Stimulated activated CD4-positive, alpha-beta T cell treated with anti-CD3 and anti-CD28 coated beads, Interleukin-12 subunit alpha, Interleukin-12 subunit beta, amount 100 ng/mL, for 24 hours (primary cell): ENCODE measurements at regions not wholly inside any gene's neighbourhood (a gene's known extent, or its start where the extent isn't known, plus 50 kb on each side); places are given as distances from the start of the nearest gene placed in this dataset.
"Not testable (repeated sequence)": the region's sequence is repeated elsewhere in the genome, so short reads cannot be mapped to it uniquely, and the experiment has no call there.

Experiments
- DNase-seq, 2 experiments: peaks; one replicate each; pipeline ENCODE4 v3.0.0-alpha.2; 2020; ENCODE audit warnings: low read depth in 2 of 2

DNA sequence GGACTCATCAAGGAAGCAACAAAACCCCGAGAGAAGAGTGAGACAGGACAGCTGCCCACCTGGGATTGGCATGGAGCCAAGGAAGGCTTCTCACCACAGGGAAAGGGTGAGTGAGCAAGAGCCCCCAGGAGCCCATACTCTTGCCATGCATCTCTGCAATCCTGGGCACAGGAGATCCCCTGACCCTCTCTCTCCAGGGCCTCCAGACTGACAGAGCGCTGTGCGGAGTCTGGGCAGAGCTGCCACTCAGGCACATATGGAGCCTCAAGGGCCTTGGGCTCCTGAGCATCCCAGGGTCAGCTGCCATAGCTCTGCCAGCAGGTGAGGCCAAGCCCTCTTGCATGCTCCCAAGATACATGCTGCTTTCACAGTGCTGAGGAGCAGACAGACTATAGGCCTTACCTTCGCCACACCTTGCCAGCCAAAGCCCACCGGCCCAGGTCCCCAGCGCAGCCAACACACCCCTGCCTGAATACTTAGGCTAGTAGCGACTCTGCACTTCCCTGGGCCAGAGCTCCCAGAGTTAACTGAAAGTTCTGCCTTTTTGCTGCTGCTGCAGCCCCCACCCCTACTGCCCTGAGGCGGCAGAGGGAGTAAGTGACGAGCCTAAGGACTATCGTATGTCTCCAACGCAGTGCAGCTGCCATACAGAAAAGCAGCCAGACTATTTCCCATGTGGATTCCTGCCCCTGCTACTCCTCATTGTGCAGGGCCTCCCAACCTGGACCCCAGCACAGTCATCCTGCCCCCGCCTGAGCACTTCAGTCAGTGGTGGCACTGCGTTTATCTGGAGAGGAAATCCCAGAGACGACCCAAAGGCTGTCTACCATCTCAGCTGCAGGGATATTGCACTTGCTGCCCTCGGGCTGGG is 251.6 kb downstream of the SPATA31A6 start:
- not testable (repeated sequence) for DNase-seq

DNA sequence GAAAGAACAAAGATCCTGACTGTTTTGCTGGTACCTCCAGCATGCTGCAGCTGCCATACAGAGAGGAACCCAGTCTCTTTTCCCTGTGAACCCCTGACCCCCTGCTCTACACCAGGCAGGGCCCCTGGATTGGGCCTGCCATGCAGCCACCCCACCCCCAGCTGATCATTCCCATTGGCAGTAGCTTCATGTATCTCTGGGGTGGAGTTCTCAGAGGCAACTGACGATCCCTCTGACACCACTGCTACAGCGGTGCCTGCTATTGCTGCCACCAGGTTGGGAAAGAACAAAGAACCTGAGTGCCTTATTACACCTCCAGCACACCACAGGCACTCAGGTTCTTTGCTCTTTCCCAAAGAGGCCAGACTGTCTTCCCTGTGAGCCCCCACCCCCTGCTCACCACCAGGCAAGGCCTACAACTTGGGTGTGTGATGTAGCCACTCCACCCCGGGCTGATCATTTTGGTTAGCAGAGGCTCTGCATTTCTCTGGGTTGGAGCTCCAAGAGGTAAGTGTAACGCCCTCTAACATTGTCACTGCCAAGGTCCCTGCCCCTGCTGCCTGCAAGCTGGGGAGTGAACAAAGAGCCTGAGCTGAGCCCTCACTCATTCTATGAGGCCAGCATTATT is 252.4 kb downstream of the SPATA31A6 start:
- not testable (repeated sequence) for DNase-seq

DNA sequence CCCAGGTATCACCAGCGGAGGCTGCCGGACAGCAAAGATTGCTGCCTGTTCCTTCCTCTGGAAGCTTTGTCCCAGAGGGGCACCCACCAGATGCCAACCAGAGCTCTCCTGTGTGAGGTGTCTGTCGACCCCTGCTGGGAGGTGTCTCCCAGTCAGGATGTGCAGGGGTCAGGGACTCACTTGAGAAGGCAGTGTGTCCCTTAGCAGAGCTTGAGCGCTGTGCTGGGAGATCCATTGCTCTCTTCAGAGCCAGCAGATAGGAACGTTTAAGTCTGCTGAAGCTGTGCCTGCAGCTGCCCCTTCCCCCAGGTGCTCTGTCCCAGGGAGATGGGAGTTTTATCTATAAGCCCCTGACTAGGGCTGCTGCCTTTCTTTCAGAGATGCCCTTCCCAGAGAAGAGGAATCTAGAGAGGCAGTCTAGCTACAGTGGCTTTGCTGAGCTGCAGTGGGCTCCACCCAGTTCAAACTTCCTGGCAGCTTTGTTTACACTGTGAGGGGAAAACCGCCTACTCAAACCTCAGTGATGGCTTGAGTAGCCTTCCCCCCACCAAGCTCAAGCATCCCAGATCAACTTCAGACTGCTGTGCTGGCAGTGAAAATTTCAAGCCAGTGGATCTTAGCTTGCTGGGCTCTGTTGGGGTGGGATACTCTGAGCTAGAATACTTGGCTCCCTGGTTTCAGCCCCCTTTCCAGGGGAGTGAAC is 253.7 kb downstream of the SPATA31A6 start:
- not testable (repeated sequence) for DNase-seq

DNA sequence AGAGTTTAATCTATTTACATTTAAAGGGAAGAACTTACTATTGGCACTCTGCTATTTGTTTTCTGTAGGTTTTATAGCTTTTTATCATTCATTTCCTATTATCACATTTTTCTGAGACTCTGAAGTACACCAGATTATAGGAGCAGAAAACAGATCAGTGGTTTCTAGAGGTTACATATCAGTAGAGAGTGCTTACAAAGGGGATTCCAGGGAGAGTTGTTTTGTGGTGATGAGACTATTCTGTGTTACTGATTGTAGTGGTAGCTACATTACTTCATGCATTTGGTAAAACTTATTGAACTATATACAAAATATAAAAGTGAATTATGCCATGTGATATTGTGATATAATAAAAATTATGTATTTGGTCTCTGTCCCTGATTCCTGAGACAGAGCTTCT is 259.2 kb downstream of the SPATA31A6 start:
- DNase-seq: not testable (repeated sequence)

DNA sequence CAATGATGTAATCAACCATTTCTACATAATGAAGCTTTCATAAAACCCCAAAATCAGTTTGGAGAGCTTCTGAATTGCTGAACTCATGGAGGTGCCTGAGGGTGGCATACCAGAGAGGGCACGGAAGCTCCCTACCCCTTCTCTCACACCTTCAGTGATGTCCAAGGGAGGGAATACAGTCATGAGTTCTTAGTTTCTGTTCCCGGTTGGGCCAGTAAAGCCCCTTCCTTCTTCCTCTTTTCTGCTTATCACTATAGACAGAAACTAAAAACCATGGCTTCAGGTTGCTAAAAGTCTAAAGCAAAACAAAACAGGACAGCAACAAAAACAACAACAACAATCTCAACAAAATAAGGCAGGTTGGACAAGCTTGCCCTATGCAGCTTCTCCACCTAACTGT is 260.0 kb downstream of the SPATA31A6 start:
- not testable (repeated sequence) for DNase-seq

DNA sequence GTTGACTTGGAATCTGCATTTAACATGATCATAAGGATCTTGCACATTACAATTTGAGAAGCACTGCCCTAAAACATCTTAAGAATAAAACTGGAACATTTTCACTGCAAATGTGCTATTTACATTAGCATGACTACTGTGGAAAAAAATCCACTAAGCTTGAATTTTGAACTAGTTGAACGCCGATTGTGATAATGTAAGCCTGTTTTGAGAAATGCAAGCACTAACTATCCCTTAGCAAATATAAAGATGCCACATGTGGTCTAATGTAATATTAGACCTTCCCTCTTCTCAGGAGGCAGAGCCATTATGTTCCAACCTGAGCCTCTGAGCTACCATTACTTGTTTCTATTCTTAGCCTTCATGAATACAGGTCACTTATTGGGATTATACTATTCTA is 278.0 kb downstream of the SPATA31A6 start:
- DNase-seq: not testable (repeated sequence)

DNA sequence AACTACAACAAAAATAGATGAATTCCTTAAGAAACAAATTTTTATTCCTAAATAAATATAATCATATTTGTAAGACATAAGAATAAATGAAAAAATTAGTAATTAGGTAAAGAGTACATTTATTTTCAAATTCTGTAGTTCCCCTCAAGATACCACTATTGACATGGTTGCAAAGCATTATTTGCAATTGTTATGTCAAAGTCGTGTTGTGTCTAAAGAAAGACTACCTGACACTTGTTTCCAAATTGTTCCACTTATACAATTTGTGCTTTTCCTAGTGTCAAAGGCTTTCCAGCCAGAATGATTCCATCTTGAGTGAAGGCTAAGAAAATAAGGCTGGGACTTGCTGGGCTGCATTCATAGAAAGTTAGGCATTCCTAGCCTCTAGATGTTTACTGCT is 278.4 kb downstream of the SPATA31A6 start:
- DNase-seq: not testable (repeated sequence)

DNA sequence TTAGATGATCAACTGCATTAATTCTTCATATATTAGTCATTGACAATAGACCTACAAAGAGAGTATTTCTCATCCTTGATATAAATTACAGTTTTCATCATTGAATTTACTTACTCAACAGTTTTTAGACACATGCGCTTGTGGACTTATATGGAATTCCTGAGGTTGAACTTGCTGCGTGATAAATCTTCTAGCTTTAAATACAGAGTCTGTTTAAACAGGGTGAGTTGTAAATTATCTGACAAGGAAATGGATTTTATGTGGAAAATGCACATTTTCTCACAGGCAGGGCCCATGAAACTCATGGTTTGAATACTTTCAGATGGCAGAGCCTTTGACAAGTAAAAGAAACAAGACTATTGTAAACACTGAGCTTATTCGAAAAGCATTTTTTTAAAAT is 280.5 kb downstream of the SPATA31A6 start:
- not testable (repeated sequence) for DNase-seq

DNA sequence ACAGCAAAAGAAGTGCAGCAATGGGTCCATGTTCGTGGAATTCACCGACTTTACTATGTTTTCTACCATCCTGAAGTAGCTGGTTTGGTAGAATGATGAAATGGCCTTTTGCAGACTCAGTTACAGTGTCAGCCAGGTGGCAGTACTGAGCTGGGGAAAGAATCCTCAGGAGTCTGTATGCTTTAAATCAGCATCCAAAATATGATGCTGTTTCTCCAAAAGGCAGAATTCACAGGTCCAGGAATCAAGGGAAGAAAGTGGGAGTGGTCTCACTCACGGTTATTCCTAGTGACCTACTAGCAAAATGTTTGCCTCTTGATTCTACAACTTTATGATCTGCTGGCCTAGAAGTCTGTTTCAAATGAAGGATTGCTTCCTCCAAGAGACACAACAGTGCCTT is 287.1 kb downstream of the SPATA31A6 start:
- not testable (repeated sequence) for DNase-seq

DNA sequence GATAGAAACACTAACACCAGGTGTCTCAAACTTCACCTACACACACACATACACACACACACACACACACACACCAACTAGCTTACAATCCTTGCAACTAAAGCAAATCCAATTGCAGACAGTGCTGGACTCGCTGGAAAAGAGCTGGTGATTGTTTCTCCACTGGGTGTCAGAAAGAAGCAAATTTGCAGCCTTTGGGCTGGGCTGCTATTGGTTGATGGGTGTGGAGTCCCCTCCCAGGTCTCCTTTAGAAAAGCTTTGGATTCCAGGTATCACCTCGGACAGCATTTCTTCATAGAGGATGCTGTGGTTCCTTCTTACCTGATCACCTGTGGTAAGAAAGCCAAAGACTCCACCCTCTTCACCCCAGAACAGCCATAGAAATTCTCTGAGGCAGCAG is 307.5 kb downstream of the SPATA31A6 start:
- DNase-seq: not testable (repeated sequence)

DNA sequence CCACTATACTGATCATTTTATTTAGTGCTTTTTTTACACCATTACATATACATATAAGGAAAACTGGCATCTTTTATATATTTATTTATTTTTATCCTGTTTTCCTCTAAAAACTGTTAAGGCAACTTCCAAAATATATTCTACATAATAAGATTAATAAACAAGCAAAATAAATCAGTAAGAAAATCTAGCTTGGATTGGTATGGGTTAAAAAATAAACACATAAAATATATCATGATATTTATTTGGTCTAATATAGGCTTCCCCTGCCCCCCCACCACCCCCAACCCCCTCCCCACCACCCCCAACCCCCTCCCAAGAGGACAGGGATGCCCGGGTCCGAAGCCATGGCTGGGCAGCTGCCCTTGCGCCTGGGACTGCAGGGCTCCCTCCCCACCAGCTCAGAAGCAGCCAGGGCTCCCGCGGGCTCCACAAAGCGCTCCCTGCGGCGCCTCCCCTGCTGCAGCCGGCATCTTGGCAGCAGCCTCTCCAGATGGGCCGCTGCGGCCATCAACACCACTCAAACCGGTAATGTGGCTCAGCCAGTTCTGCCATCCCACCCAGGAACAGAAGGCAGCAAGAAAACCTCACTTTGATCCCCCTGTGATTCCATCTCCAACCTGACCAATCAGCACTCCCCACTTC is 319.3 kb downstream of the SPATA31A6 start:
- DNase-seq: not testable (repeated sequence)

DNA sequence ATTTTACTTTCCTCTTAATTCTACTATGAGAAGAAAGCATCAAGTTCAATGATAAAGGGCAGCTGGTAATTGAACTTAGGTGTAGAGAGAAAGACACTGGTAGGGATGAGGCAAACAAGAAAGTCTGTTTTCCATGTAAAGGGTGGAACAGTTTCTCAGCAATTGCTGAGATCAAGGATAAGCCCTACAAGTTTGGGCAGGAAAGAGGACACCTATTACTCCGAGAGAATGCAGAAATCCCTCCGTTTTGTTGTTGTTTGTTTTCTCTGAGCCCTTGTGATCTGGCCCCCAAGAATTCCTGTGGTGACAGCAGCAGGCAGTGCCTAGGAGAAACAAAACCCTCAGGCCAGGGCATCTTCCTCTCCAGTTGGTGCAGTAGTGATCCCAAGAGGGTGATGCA is 324.7 kb downstream of the SPATA31A6 start:
- DNase-seq: not testable (repeated sequence)

DNA sequence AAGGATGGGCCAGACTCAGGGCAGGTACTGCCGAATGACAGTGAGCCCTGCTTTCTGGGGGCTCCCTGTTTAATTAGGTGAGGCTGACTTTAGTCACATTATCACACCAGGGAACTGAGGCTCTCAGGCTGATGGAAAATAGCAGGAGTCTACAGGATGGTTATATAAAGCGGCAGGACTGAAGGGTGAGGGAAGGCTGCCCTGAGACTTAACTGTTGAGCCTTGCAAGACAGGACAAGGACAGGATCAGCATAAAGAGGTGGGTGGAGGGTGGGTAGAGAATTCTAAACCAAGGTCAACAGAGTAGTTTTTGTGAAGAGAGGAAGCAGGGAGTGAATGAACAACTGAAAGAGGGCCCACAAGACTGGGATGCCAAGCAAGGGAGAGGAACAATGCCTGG is 330.1 kb downstream of the SPATA31A6 start:
- DNase-seq: not testable (repeated sequence)

DNA sequence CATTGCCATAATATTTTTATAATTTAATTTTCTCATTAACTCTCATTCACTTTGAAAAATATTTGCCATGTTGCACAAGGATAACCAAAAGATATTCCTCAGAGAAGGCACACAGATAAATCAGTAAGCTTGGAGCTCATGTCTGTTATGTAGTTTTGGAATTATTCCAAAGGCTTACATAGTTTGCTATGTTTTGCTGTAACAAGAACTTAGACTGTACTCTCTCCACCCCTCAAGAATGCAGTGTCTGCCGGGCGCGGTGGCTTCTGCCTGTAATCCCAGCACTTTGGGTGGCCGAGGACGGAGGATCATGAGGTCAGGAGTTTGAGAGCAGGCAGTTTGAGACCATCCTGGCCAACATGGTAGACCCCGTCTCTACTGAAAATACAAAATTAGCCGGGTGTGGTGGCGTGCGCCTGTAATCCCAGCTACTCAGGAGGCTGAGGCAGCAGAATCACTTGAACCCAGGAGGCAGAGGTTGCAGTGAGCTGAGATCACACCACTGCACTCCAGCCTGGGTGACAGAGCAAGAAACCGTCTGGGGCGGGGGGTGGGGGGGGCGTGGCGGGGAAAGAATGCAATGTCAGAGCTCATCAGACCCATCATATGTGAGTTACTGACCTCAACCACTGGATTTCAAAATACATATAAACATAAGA is 351.0 kb downstream of the SPATA31A6 start:
- DNase-seq: not testable (repeated sequence)

DNA sequence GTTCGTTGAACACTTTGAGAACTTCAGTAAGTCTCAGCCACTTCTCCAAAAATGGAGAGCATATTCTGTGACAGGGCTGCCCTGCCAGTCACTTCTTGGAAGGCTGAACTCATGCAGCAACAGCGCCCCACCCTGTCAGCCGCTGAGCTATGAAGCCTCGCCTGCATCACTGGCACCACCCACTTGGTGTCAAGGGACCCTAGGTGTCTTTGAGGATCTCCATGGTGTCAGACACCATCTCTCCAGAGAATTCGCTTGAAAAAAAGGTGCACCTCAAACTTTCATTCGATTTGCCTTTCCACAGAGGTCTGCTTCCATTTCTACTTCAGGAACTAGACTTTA is 351.5 kb downstream of the SPATA31A6 start:
- peak in 1 of 2 experiments; percentile 15 for DNase-seq

DNA sequence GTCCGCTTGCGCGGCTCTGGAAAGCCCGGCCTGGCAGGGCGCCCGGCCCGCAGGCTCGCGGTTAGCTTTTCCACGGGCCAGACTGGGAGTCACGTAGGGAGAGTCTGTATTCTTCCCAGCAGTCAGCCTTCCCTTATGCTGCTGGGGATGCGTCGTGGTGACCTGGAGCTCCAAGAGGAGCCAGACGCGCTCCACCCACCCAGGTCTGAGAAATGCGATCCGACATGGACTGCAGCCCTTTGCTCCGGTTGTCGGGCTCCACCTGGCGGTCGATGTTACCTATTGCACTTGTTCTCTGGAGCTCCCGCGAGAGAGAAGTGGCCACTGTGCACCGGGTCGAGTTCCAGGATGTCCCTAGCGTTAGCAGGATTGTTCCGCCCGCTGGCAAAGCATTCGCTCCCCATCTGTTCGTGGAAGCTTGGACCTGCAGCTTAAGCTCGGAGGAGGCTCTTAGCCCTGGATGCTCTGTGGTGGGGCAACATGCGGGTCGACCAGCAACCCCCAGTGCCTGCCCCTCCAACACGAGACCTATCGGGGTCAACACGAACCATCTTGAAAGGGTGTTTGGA is 367.4 kb downstream of the SPATA31A6 start:
- not testable (repeated sequence) for DNase-seq

DNA sequence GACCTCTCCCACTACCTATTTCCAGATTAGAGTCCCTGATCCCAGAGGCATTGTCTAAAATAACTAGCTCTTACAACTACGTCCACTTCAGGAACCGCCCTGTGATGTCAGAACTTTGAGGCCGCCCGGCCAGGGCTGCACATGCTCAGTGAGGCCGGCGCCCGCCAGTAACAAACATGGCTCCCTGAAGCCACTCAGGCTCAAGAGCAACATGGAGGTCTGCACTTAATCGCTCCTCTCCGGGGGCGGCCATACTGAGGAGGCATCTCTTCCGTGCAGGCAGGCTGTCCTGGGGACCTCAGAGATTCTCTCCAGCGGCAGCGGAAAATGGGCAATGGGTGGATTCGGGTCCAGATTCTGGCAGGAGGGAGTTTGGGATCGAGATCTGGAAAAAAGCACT is 385.1 kb downstream of the SPATA31A6 start:
- DNase-seq: not testable (repeated sequence)

DNA sequence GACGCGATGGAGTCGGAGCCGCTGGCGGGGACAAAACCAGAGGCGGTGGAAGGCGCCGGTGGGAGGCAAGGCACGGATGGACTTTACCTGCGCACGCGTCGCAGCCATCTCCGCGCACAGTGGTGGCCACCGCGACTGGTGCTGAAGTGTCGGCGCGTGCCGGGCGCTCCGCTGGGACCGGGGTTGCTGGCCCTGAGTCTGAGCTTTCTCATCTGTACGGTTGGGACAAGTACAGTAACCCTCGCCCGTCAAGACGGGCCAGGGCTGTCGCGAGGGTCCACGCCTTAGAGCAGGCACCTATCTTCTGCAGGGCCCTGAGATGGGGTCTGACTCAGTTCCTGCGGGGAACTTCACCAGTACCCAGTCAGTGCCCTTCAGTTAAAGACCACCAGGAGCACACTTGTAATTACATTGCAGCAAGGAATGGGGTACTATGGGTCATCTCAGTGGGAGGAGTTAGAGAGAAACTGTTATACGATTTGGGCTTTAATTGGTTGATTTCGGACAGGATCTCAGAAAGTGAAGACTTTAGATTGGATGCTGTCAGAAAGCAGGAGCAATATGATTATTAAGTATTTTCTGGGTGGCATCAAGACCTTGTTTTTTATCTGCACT is 385.6 kb downstream of the SPATA31A6 start:
- DNase-seq: peak in 1 of 2 experiments; percentile 10

DNA sequence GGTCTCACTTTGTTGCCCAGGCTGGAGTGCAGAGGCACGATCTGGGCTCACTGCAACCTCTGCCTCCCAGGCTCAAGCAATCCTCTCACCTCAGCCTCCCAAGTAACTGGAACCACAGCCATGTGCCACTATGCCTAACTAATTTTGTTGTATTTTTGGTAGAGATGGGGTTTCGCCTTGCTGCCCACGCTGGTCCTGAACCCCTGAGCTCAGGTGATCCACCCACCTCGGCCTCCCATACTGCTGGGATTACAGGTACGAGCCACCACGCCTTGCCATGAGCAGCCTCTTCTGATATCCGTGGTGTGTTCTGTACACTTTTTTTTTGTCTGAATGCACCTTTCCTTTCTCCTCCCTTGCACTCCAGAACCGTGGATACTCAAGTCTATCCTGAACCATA is 394.4 kb downstream of the SPATA31A6 start:
- DNase-seq: not testable (repeated sequence)
